ENCODE measurements at regions not wholly inside any gene's neighbourhood (a gene's known extent, or its start where the extent isn't known, plus 50 kb on each side); places are given as distances from the start of the nearest gene placed in this dataset.

DNA sequence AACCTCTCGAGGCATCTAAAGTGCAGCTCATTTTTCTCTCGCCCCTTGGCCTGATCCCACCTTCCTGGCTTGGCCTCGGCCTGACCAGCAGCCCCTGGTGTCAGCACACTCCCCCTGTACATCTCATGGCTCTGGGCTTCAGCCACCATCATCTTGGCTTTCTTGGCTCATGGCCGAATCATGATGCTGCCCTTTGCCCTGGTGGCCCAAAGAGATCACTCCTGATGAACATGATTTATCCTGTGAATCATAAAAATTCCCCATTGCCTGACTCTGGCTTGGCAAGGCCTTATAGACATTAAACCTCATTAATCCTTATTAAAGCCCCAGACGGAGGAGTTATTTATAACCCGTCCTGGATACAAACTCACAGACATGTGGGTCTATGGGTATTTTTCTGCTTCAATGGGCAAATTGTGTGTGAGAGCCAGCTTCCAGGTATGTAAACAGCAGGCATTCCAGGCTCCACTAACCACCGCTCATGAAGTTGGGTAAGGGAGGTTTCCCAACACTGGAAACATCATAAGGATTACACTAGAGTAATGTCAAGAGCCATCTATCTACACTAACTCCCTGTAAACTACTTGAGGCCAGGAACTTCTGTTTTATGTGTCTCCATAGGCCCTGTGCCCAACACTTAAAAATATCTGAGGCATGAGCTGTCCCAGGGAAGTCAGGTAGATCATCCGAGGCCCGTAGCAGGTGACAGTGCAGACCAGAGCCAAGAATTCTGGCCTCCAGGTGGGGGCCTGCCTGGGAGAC, 171.2 kb downstream of the TTC8 start:
- Histone ChIP-seq H2AFZ (replicated peaks) (no peak overlapping the region), H3K27me3 (no peaks in the 10 kb centered on the region), H3K9me3 (ENCODE audit: low read depth) (no peaks in the 10 kb centered on the region), H3K79me2 (ENCODE audit: low read depth) (no peaks in the 10 kb centered on the region), H3F3A (ENCODE audit: low read depth) (no peaks in the 10 kb centered on the region), H3K36me3 (no peaks in the 10 kb centered on the region), H3K4me1 (no peaks in the 10 kb centered on the region), H3K4me3 (no peak overlapping the region), H3K4me2 (no peak overlapping the region), H3K9ac (no peak overlapping the region), H4K20me1 (ENCODE audit: low read depth) (no peaks in the 10 kb centered on the region), H3K27ac (no peak overlapping the region)
- Mint-ChIP-seq H3K36me3 (no peaks in the 10 kb centered on the region), H3K27me3 (ENCODE audit: insufficient read depth, low read depth) (peaks cover 7% of the 10 kb centered on the region), H3K4me1 (no peaks in the 10 kb centered on the region), H3K9me3 (peaks cover 5% of the 10 kb centered on the region), H3K4me3 (no peak overlapping the region), H3K27ac (no peak overlapping the region)
- DNase-seq (ENCODE audit: low spot score), result no peak
- TF ChIP-seq EZH2 (IDR thresholded peaks at IDR 0.05) (no peak), EZH2phosphoT487 (IDR thresholded peaks at IDR 0.05) (no peak)
- TF ChIP-seq, protein P1, sequence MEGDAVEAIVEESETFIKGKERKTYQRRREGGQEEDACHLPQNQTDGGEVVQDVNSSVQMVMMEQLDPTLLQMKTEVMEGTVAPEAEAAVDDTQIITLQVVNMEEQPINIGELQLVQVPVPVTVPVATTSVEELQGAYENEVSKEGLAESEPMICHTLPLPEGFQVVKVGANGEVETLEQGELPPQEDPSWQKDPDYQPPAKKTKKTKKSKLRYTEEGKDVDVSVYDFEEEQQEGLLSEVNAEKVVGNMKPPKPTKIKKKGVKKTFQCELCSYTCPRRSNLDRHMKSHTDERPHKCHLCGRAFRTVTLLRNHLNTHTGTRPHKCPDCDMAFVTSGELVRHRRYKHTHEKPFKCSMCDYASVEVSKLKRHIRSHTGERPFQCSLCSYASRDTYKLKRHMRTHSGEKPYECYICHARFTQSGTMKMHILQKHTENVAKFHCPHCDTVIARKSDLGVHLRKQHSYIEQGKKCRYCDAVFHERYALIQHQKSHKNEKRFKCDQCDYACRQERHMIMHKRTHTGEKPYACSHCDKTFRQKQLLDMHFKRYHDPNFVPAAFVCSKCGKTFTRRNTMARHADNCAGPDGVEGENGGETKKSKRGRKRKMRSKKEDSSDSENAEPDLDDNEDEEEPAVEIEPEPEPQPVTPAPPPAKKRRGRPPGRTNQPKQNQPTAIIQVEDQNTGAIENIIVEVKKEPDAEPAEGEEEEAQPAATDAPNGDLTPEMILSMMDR (IDR thresholded peaks at IDR 0.05), result no peak

DNA sequence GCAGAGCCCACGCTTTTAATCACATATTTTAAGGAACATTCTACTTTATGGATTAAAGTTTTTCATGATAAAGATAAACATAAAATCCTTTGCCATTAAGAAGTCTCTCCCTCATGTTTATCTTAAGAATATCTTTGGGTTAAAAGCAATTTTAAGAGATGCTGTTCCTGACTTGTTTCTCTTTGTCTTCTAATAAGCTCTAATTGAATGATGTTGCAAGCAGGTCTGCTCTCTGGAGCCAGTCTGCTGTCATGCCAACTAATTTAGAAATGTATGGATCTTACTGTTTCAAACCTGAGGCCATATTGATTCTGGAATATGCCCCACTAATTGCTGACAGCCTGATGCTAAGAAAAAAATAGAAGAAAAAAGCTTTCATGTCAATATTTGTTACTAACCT, 173.6 kb downstream of the TTC8 start:
- no peaks in the 10 kb centered on the region for H3K4me1 ChIP-seq
- Mint-ChIP-seq H3K9me3 (peaks cover 3% of the 10 kb centered on the region), H3K4me3 (no peak overlapping the region), H3K27ac (no peak overlapping the region), H3K36me3 (no peaks in the 10 kb centered on the region), H3K27me3 (ENCODE audit: insufficient read depth, low read depth) (peaks cover 5% of the 10 kb centered on the region), H3K4me1 (peaks cover 2% of the 10 kb centered on the region)
- H3K27ac ChIP-seq, result no peak overlapping the region
- H3K27me3 ChIP-seq, result no peaks in the 10 kb centered on the region
- no peak for TF ChIP-seq EZH2phosphoT487 (IDR thresholded peaks at IDR 0.05)
- TF ChIP-seq, protein P1 (IDR thresholded peaks at IDR 0.05), result no peak
- TF ChIP-seq EZH2 (IDR thresholded peaks at IDR 0.05), result no peak
- H2AFZ ChIP-seq (replicated peaks), result no peak overlapping the region
- no peaks in the 10 kb centered on the region for H3K9me3 ChIP-seq (ENCODE audit: low read depth)
- H3K36me3 ChIP-seq, result no peaks in the 10 kb centered on the region
- no peaks in the 10 kb centered on the region for H3K79me2 ChIP-seq (ENCODE audit: low read depth)
- H4K20me1 ChIP-seq (ENCODE audit: low read depth), result no peaks in the 10 kb centered on the region
- DNase-seq (ENCODE audit: low spot score), result no peak
- no peaks in the 10 kb centered on the region for H3F3A ChIP-seq (ENCODE audit: low read depth)
- H3K4me2 ChIP-seq, result no peak overlapping the region
- no peak overlapping the region for H3K9ac ChIP-seq
- no peak overlapping the region for H3K4me3 ChIP-seq

DNA sequence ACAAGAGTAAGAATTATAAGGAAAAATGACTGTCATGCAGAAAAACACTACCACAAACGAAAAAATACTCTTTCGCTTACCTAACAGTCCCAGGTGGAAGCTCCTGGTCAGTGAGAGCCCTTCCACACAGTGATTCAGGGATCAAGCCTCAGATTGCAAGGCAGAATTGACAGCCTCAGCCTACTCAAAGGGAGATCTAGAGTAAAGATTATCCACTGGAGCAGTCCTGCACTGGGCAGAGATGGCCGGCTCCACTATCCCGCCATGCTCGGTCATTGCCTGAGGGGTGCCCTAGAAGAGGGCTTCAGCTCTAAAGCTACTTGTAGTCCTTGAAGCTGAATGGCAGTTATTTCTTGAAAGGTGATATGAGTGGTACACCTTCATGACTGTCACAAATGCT, 174.7 kb downstream of the TTC8 start:
- H3K79me2 ChIP-seq (ENCODE audit: low read depth), result no peaks in the 10 kb centered on the region
- Mint-ChIP-seq H3K4me1 (peaks cover 2% of the 10 kb centered on the region), H3K4me3 (no peak overlapping the region), H3K27ac (no peak overlapping the region), H3K36me3 (no peaks in the 10 kb centered on the region), H3K9me3 (peaks cover 6% of the 10 kb centered on the region), H3K27me3 (ENCODE audit: insufficient read depth, low read depth) (peaks cover 5% of the 10 kb centered on the region)
- no peaks in the 10 kb centered on the region for H3K4me1 ChIP-seq
- H3K27ac ChIP-seq, result no peak overlapping the region
- no peak overlapping the region for H2AFZ ChIP-seq (replicated peaks)
- H3K27me3 ChIP-seq, result no peaks in the 10 kb centered on the region
- H3K9me3 ChIP-seq (ENCODE audit: low read depth), result no peaks in the 10 kb centered on the region
- H3F3A ChIP-seq (ENCODE audit: low read depth), result no peaks in the 10 kb centered on the region
- H3K9ac ChIP-seq, result no peak overlapping the region
- H3K4me3 ChIP-seq, result no peak overlapping the region
- no peak for DNase-seq (ENCODE audit: low spot score)
- H4K20me1 ChIP-seq (ENCODE audit: low read depth), result no peaks in the 10 kb centered on the region
- H3K4me2 ChIP-seq, result no peak overlapping the region
- no peaks in the 10 kb centered on the region for H3K36me3 ChIP-seq
- TF ChIP-seq EZH2phosphoT487 (IDR thresholded peaks at IDR 0.05) (no peak), EZH2 (IDR thresholded peaks at IDR 0.05) (no peak)
- TF ChIP-seq, protein P1 (IDR thresholded peaks at IDR 0.05), result no peak

Measured in neural progenitor cell (in vitro differentiated cells).